ENCODE measurements at regions not wholly inside any gene's neighbourhood (a gene's known extent, or its start where the extent isn't known, plus 50 kb on each side); places are given as distances from the start of the nearest gene placed in this dataset.

DNA sequence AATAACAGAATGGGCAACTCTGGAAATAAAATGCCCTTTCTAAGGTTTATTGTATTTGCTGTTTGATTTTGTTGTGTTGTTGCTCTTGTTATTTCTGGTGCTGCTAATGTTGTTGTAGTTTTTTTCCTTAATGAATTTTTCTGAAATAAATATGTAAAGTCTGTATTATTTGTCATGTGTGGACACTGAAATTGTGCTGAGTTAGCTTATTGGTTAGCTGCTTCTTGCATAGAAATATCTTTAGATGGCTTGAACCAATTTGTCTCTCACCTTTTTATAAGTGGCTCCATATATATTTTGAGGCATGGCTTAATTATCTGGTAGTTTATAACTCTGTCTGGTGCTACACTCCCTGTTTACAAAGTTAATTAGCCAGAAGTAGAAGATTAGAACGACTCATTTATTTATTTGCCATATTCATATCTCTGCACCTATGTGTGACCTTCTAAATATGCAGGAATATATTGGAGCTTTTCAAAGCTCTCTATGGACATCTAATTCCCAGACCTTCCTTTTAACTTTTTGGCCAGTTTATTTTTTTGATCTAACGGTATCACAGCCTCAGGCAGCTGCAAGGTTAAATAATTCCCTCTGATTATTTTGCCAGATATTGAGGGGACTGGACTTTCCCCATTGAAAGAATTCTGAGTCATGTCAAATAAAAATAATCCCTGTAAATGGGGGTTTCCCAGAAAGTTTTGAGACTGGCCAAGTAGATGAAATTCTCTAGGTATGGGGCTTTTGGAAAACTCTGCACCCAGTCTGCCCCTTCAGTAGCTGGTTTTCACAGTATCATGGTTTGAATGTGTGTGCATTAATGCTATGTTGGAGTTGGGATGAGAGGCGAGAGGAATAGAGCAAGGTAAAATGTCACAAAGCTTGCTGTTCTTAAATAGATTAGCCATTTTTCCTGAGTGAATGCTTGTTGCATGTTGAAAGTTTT is 1331.7 kb upstream of the MIR17HG start:
- no peak overlapping the region for H3K4me2 ChIP-seq (ENCODE audit: insufficient read depth, low read length)
- no TSS peak for BruUV-seq (replicated peaks)
- H3K27ac ChIP-seq (ENCODE audit: extremely low read depth, low read depth, low read length): no peak overlapping the region
- H3K27me3 ChIP-seq (ENCODE audit: control insufficient read depth in 2 of 2, insufficient read depth in 2 of 2, low read length in 2 of 2): no peaks in the 10 kb centered on the region
- DNase-seq (ENCODE audit: extremely low read depth in 1 of 4, low spot score in 3 of 4) (no peak), FAIRE-seq (no peak), ATAC-seq (no peak)
- intact Hi-C loops (cut with micrococcal nuclease) (no loop called here), in situ Hi-C loops (cut with MboI) (no loop called here)
- H4K20me1 ChIP-seq (replicated peaks; ENCODE audit: control insufficient read depth, insufficient read depth, low read length): no peaks in the 10 kb centered on the region
- H3K36me3 ChIP-seq (ENCODE audit: control insufficient read depth, insufficient read depth, low read length): no peaks in the 10 kb centered on the region
- no peaks in the 10 kb centered on the region for H3K4me1 ChIP-seq (replicated peaks in 1 of 2; ENCODE audit: control insufficient read depth in 2 of 2, insufficient read depth in 2 of 2, low read length in 2 of 2)
- no peaks in the 10 kb centered on the region for H3K9me3 ChIP-seq (replicated peaks; ENCODE audit: control insufficient read depth, insufficient read depth, low read depth, low read length)
- TF ChIP-seq ZC3H4 (CRISPR knock-in tag; IDR thresholded peaks at IDR 0.05; ENCODE audit: borderline replicate concordance) (no peak), KAT2B (IDR thresholded peaks at IDR 0.05; ENCODE audit: low read depth, low read length) (no peak), L3MBTL2 (IDR thresholded peaks at IDR 0.05) (no peak), POLR2H (tag; IDR thresholded peaks at IDR 0.05; ENCODE audit: low read depth) (no peak), ZNF282 (CRISPR knock-in tag; IDR thresholded peaks at IDR 0.05) (no peak), MAFK (IDR thresholded peaks at IDR 0.05; ENCODE audit: low read length) (peak; percentile 93), MAFF (IDR thresholded peaks at IDR 0.05; ENCODE audit: low read length) (peak; percentile 95), ZNF316 (IDR thresholded peaks at IDR 0.05) (peak; percentile 95), MAFG (tag; conservative IDR thresholded peaks at IDR 0.05) (peak; percentile 92), CC2D1A (IDR thresholded peaks at IDR 0.05) (no peak), ZNF780A (CRISPR knock-in tag; IDR thresholded peaks at IDR 0.05) (0 out of 2 replicates have a peak, but pooled peaks have one; percentile 17), TAF7 (tag; IDR thresholded peaks at IDR 0.05) (no peak), C11orf30 (IDR thresholded peaks at IDR 0.05; ENCODE audit: low read depth) (peak; percentile 89), ERF (CRISPR knock-in tag; IDR thresholded peaks at IDR 0.05) (no peak), FOS (IDR thresholded peaks at IDR 0.05; ENCODE audit: extremely low read depth, insufficient read length) (no peak), RERE (CRISPR knock-in tag; IDR thresholded peaks at IDR 0.05; ENCODE audit: borderline replicate concordance) (no peak), ZKSCAN3 (CRISPR knock-in tag; IDR thresholded peaks at IDR 0.05) (0 out of 2 replicates have a peak, but pooled peaks have one; percentile 5), PHB2 (IDR thresholded peaks at IDR 0.05; ENCODE audit: low read depth) (no peak), TFAM (CRISPR knock-in tag; conservative IDR thresholded peaks at IDR 0.05) (peak; percentile 22; the same call in 1 of the 2 replicates)
- TF ChIP-seq, protein P1, sequence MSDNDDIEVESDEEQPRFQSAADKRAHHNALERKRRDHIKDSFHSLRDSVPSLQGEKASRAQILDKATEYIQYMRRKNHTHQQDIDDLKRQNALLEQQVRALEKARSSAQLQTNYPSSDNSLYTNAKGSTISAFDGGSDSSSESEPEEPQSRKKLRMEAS (CRISPR knock-in tag; IDR thresholded peaks at IDR 0.05): no peak
- H3K9ac ChIP-seq (ENCODE audit: insufficient read depth in 1 of 2, low read depth in 2 of 2, low read length in 2 of 2): no peak overlapping the region
- CTCF ChIA-PET (ENCODE audit: low intra/inter-chr PET ratio): no interaction called here
- H3K4me3 ChIP-seq: no peak overlapping the region
- H2AFZ ChIP-seq (ENCODE audit: low read depth, low read length): no peak overlapping the region
- POLR2A ChIA-PET: interaction anchor here (0.7 kb wide), 1 partner anchor 9 kb away, joined by 3 read pairs; no protein-coding TSS in a partner anchor
- no peaks in the 10 kb centered on the region for H3K9me1 ChIP-seq (ENCODE audit: control insufficient read depth, insufficient read depth, low read length)
- no peaks in the 10 kb centered on the region for H3K79me2 ChIP-seq (ENCODE audit: control insufficient read depth, insufficient read depth, low read length)
- WGBS (ENCODE audit: insufficient coverage, low coverage, missing lambda C conversion rate): 0% methylated on average over 3 of the region's 3 CpGs

All from K562 (cell line).